DND-41 (cell line): ENCODE measurements at regions not wholly inside any gene's neighbourhood (a gene's known extent, or its start where the extent isn't known, plus 50 kb on each side); places are given as distances from the start of the nearest gene placed in this dataset.
"Not testable (repeated sequence)": the region's sequence is repeated elsewhere in the genome, so short reads cannot be mapped to it uniquely, and the experiment has no call there.

Experiments
- ATAC-seq: fragments of 200-7000 bp; cut with Tn5 transposase; 3 replicates; pipeline ENCODE4 v1.9.1; 2021; ENCODE audit warnings: low read depth; ENCODE audit not compliant: insufficient read depth
- DNase-seq: peaks from one replicate; pipeline ENCODE4 v3.0.0-alpha.2; 2020
- H2AFZ ChIP-seq: 2 replicates; pipeline ENCODE4 v1.6.0; 2012; ENCODE audit warnings: low read depth, low read length
- H3K27ac ChIP-seq: 2 replicates; pipeline ENCODE4 v1.5.1; 2012; ENCODE audit warnings: low read length, inconsistent platforms
- H3K27me3 ChIP-seq: fragments of 200-600 bp; sonication (generic); 2 replicates; pipeline ENCODE4 v1.6.0; 2012; ENCODE audit warnings: low read length, mild to moderate bottlenecking, inconsistent platforms; ENCODE audit not compliant: insufficient read depth, poor library complexity
- H3K36me3 ChIP-seq: 2 replicates; pipeline ENCODE4 v1.5.1; 2012; ENCODE audit warnings: low read length, inconsistent platforms; ENCODE audit not compliant: insufficient read depth
- H3K4me1 ChIP-seq: 2 replicates; pipeline ENCODE4 v1.5.1; 2012; ENCODE audit warnings: mild to moderate bottlenecking, low read length; ENCODE audit not compliant: insufficient read depth
- H3K4me2 ChIP-seq: 2 replicates; pipeline ENCODE4 v1.6.0; 2012; ENCODE audit warnings: mild to moderate bottlenecking, moderate library complexity, low read length, inconsistent platforms; ENCODE audit not compliant: insufficient read depth
- H3K4me3 ChIP-seq, 2 experiments: fragments of 200-600 bp in 1 of 2; shearing (Covaris generic) in 1 of 2; 2 replicates each; pipeline ENCODE4 v1.5.1; 2012 to 2016; ENCODE audit warnings: inconsistent platforms in 2 of 2, low read length in 2 of 2, mild to moderate bottlenecking in 2 of 2, low read depth in 1 of 2, moderate library complexity in 1 of 2
- H3K79me2 ChIP-seq: 2 replicates; pipeline ENCODE4 v1.6.0; 2012; ENCODE audit warnings: low read length, inconsistent platforms; ENCODE audit not compliant: insufficient read depth
- H3K9ac ChIP-seq: 2 replicates; pipeline ENCODE4 v1.6.0; 2012; ENCODE audit warnings: low read depth, mild to moderate bottlenecking, inconsistent platforms, low read length, moderate library complexity
- H3K9me3 ChIP-seq: 2 replicates; pipeline ENCODE4 v1.5.1; 2012; ENCODE audit warnings: low read length, moderate library complexity, mild to moderate bottlenecking, inconsistent platforms; ENCODE audit not compliant: insufficient read depth, severe bottlenecking
- H4K20me1 ChIP-seq: 2 replicates; pipeline ENCODE4 v1.6.0; 2012; ENCODE audit warnings: low read length; ENCODE audit not compliant: insufficient read depth
- EZH2 ChIP-seq: IDR thresholded peaks from 3 replicates; pipeline ENCODE4 v1.6.1; 2012; ENCODE audit warnings: borderline replicate concordance, low read depth, mild to moderate bottlenecking, moderate library complexity, low read length, inconsistent platforms; ENCODE audit not compliant: severe bottlenecking
- TF ChIP-seq, protein P1 (sequence below): IDR thresholded peaks from 2 replicates; pipeline ENCODE4 v1.5.1; 2012; ENCODE audit warnings: borderline replicate concordance, low read length, moderate library complexity, mild to moderate bottlenecking; ENCODE audit not compliant: poor library complexity, severe bottlenecking; ENCODE audit errors: extremely low read depth

DNA sequence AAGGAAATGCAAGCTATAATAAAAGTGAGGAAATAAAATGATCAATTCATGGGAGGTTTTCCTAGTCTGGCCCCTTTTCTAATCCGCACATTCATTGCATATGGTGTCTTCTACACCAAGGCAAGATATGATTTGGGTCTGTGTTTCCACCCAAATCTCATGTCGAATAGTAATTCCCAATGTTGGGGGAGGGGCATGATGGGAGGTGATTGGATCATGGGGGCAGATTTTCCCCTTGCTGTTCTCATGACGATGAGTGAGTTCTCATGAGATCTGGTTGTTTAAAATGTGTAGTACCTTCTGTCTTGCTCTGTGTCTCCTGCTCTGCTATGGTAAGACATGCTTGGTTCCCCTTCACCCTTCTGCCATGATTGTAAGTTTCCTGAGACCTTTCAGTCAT, 315.4 kb downstream of the CYRIA start:
- Histone ChIP-seq H3K9ac (no peak overlapping the region), H3K36me3 (no peaks in the 10 kb centered on the region), H3K4me3 (no peak overlapping the region), H3K27ac (no peak overlapping the region), H3K9me3 (peaks cover 8% of the 10 kb centered on the region), H2AFZ (no peak overlapping the region), H4K20me1 (no peaks in the 10 kb centered on the region), H3K79me2 (no peaks in the 10 kb centered on the region), H3K27me3 (no peaks in the 10 kb centered on the region), H3K4me1 (no peaks in the 10 kb centered on the region), H3K4me2 (no peak overlapping the region)
- TF ChIP-seq, protein P1, sequence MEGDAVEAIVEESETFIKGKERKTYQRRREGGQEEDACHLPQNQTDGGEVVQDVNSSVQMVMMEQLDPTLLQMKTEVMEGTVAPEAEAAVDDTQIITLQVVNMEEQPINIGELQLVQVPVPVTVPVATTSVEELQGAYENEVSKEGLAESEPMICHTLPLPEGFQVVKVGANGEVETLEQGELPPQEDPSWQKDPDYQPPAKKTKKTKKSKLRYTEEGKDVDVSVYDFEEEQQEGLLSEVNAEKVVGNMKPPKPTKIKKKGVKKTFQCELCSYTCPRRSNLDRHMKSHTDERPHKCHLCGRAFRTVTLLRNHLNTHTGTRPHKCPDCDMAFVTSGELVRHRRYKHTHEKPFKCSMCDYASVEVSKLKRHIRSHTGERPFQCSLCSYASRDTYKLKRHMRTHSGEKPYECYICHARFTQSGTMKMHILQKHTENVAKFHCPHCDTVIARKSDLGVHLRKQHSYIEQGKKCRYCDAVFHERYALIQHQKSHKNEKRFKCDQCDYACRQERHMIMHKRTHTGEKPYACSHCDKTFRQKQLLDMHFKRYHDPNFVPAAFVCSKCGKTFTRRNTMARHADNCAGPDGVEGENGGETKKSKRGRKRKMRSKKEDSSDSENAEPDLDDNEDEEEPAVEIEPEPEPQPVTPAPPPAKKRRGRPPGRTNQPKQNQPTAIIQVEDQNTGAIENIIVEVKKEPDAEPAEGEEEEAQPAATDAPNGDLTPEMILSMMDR: no peak
- no peak for TF ChIP-seq EZH2
- ATAC-seq (no peak), DNase-seq (no peak)

DNA sequence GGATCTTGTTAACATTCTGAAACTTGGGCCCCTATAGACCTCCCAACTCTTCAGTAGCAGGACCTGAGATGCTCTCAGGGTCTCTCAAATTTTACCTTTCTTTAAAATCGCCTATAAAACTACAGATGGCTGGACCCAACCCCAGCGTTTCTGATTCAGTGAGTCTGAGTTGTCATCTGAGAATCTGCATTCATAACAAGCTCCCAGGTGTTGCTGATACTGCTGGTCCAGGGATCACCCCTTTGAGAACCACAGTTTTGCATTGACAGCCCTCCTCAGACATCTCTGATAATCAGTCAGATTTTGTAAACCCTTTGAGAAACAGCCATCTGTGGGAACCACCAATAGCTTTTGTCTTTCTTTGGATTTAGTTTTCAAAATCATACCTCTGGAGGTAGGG, 315.8 kb downstream of the CYRIA start:
- Histone ChIP-seq H4K20me1 (no peaks in the 10 kb centered on the region), H2AFZ (no peak overlapping the region), H3K4me3 (no peak overlapping the region), H3K9ac (no peak overlapping the region), H3K27me3 (no peaks in the 10 kb centered on the region), H3K27ac (no peak overlapping the region), H3K4me1 (no peaks in the 10 kb centered on the region), H3K9me3 (peaks cover 8% of the 10 kb centered on the region), H3K79me2 (no peaks in the 10 kb centered on the region), H3K4me2 (no peak overlapping the region), H3K36me3 (no peaks in the 10 kb centered on the region)
- DNase-seq (no peak), ATAC-seq (no peak)
- TF ChIP-seq EZH2: no peak
- TF ChIP-seq, protein P1: no peak

DNA sequence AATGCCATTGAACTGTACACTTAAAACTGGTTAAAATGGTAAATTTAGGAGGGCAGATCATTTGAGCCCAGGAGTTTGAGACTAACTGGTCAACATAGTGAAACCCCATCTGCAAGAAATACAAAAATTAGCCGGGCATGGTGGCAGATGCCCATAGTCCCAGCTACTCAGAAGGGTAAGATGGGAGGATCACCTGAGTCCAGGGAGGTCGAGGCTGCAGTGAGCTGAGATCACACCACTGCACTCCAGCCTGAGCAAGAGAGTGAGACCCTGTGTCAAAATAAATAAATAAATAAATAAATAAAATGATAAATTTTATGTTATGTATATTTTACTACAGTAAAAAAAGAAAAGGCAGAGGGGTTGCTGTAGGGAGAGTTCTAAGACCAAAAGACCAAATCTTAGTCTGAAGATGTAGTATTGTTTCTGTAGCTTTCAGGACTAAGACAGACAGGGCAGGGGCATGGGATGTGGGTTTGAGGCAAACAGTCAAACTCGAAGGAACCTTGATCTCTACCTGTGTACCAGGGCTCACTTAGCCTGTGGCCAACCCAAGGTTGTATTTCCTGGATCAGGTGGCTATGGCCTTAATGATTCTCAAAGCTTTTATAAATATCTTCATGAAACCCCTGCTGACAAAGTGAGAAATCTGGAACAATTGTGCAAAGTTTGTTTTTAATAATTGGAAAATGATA, 316.7 kb downstream of the CYRIA start:
- H3K9ac ChIP-seq: no peak overlapping the region
- H3K9me3 ChIP-seq: peaks cover 8% of the 10 kb centered on the region
- H2AFZ ChIP-seq: no peak overlapping the region
- no peaks in the 10 kb centered on the region for H4K20me1 ChIP-seq
- no peaks in the 10 kb centered on the region for H3K36me3 ChIP-seq
- no peak overlapping the region for H3K27ac ChIP-seq
- no peaks in the 10 kb centered on the region for H3K4me1 ChIP-seq
- H3K79me2 ChIP-seq: no peaks in the 10 kb centered on the region
- no peak for TF ChIP-seq EZH2
- TF ChIP-seq, protein P1: no peak
- ATAC-seq (no peak), DNase-seq (no peak)
- H3K27me3 ChIP-seq: no peaks in the 10 kb centered on the region
- no peak overlapping the region for H3K4me2 ChIP-seq
- H3K4me3 ChIP-seq: no peak overlapping the region

DNA sequence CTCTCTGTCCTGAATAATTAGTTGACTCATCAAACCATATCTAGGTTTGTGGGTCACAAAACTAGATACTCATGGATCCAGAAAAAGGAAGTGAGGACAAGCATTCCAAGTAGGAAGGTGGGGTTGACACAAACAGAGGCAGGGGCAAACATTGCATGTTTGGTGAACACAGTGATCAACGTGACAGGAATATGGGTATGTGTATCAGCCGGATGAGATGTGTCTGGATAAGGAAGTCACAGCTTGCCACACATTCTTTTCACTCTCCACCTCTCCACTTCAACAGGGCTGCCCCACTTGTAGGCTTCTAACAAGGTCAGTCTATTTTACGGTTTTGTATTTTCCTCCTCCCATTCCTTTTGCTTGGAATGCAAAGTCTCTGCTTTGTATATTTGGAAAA, 319.0 kb downstream of the CYRIA start:
- Histone ChIP-seq H3K4me2 (no peak overlapping the region), H3K4me1 (no peaks in the 10 kb centered on the region), H3K9me3 (peaks cover 5% of the 10 kb centered on the region), H3K27me3 (no peaks in the 10 kb centered on the region), H4K20me1 (no peaks in the 10 kb centered on the region), H3K27ac (no peak overlapping the region), H3K4me3 (no peak overlapping the region), H3K79me2 (no peaks in the 10 kb centered on the region), H2AFZ (no peak overlapping the region), H3K9ac (no peak overlapping the region), H3K36me3 (no peaks in the 10 kb centered on the region)
- DNase-seq (no peak), ATAC-seq (no peak)
- TF ChIP-seq, protein P1: no peak
- TF ChIP-seq EZH2: no peak

DNA sequence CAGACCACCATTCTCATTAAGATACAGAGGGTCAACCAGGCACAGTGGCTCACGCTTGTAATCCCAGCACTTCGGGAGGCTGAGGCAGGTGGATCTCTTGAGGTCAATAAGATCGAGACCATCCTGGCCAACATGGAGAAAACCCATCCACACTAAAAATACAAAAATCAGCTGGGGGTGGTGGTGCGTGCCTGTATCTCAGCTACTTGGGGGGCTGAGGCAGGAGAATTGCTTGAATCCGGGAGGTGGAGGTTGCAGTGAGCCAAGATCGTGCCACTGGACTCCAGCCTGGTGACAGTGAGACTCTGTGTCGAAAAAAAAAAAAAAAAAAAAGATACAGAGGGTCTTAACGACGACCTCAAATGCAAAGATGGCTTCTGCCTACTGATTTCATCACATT, 320.4 kb downstream of the CYRIA start:
- not testable (repeated sequence) for H3K36me3 ChIP-seq, H3K27me3 ChIP-seq, H3K4me1 ChIP-seq, DNase-seq, H3K79me2 ChIP-seq, H3K9ac ChIP-seq, ATAC-seq, H3K4me2 ChIP-seq, H3K4me3 ChIP-seq, H3K27ac ChIP-seq, H4K20me1 ChIP-seq, H3K9me3 ChIP-seq, H2AFZ ChIP-seq
